ENCODE measurements at regions not wholly inside any gene's neighbourhood (a gene's known extent, or its start where the extent isn't known, plus 50 kb on each side); places are given as distances from the start of the nearest gene placed in this dataset.
A peak's percentile ranks its signal among the peaks of the same experiment; 100 is the strongest.
"Not testable (repeated sequence)": the region's sequence is repeated elsewhere in the genome, so short reads cannot be mapped to it uniquely, and the experiment has no call there.

GRCh38 chr4:3955321-3956164 lies 189.4 kb downstream of the ADRA2C start:
- peak; percentile 97 for DNase-seq (ENCODE audit: low read depth, low spot score)

GRCh38 chr4:3956165-3956867 lies 190.1 kb downstream of the ADRA2C start:
- DNase-seq (ENCODE audit: low read depth, low spot score): not testable (repeated sequence)

GRCh38 chr4:3961091-3961672 lies 195.0 kb downstream of the ADRA2C start:
- DNase-seq (ENCODE audit: low read depth, low spot score): not testable (repeated sequence)

- not testable (repeated sequence) for DNase-seq (ENCODE audit: low read depth, low spot score)
Observed at GRCh38 chr4:3964572-3965278, 198.5 kb downstream of the ADRA2C start.

GRCh38 chr4:3967204-3967603 lies 201.0 kb downstream of the ADRA2C start:
- DNase-seq (ENCODE audit: low read depth, low spot score): not testable (repeated sequence)

- DNase-seq (ENCODE audit: low read depth, low spot score): not testable (repeated sequence)
Observed at GRCh38 chr4:3972626-3973025, 206.4 kb downstream of the ADRA2C start.

- not testable (repeated sequence) for DNase-seq (ENCODE audit: low read depth, low spot score)
Observed at GRCh38 chr4:3973581-3974200, 207.5 kb downstream of the ADRA2C start.

- not testable (repeated sequence) for DNase-seq (ENCODE audit: low read depth, low spot score)
Observed at GRCh38 chr4:3983518-3984125, 217.4 kb downstream of the ADRA2C start.

- not testable (repeated sequence) for DNase-seq (ENCODE audit: low read depth, low spot score)
Observed at GRCh38 chr4:3984796-3985195, 218.6 kb downstream of the ADRA2C start.

- not testable (repeated sequence) for DNase-seq (ENCODE audit: low read depth, low spot score)
Observed at GRCh38 chr4:3986412-3986811, 220.2 kb downstream of the ADRA2C start.

GRCh38 chr4:3997386-3997785 lies 229.3 kb downstream of the OTOP1 start:
- DNase-seq (ENCODE audit: low read depth, low spot score): not testable (repeated sequence)

GRCh38 chr4:4004036-4004435 lies 222.7 kb downstream of the OTOP1 start:
- DNase-seq (ENCODE audit: low read depth, low spot score): not testable (repeated sequence)

- not testable (repeated sequence) for DNase-seq (ENCODE audit: low read depth, low spot score)
Observed at GRCh38 chr4:4004702-4005101, 222.0 kb downstream of the OTOP1 start.

GRCh38 chr4:4006356-4006755 lies 220.4 kb downstream of the OTOP1 start:
- DNase-seq (ENCODE audit: low read depth, low spot score): not testable (repeated sequence)

GRCh38 chr4:4019071-4019470 lies 207.7 kb downstream of the OTOP1 start:
- not testable (repeated sequence) for DNase-seq (ENCODE audit: low read depth, low spot score)

- not testable (repeated sequence) for DNase-seq (ENCODE audit: low read depth, low spot score)
Observed at GRCh38 chr4:4021161-4021560, 205.6 kb downstream of the OTOP1 start.

GRCh38 chr4:4026708-4027107 lies 200.0 kb downstream of the OTOP1 start:
- not testable (repeated sequence) for DNase-seq (ENCODE audit: low read depth, low spot score)

- not testable (repeated sequence) for DNase-seq (ENCODE audit: low read depth, low spot score)
Observed at GRCh38 chr4:4028752-4029151, 198.0 kb downstream of the OTOP1 start.

GRCh38 chr4:4030509-4030908 lies 196.2 kb downstream of the OTOP1 start:
- DNase-seq (ENCODE audit: low read depth, low spot score): not testable (repeated sequence)

- not testable (repeated sequence) for DNase-seq (ENCODE audit: low read depth, low spot score)
Observed at GRCh38 chr4:4031446-4032135, 195.1 kb downstream of the OTOP1 start.
